Stomach (tissue), 8 donors: ENCODE measurements at regions not wholly inside any gene's neighbourhood (a gene's known extent, or its start where the extent isn't known, plus 50 kb on each side); places are given as distances from the start of the nearest gene placed in this dataset.

Experiments used
- DNase-seq, 2 donors: peaks; one replicate each; pipeline versions ENCODE4 v3.0.0 to v3.0.0-alpha.2; 2013 to 2019
- H3K27ac ChIP-seq, 5 donors: fragments of 200-600 bp in 4 of 5; sonication (generic) in 4 of 5; one replicate each; pipeline ENCODE4 v1.5.1; 2013 to 2019; ENCODE audit warnings: mild to moderate bottlenecking in 1 of 5, moderate library complexity in 1 of 5
- H3K27me3 ChIP-seq, 3 donors: fragments of 200-600 bp; sonication (generic); one replicate each; pipeline ENCODE4 v1.5.1; 2017 to 2019; ENCODE audit warnings: mixed run types in 1 of 3
- H3K36me3 ChIP-seq, 4 donors: fragments of 200-600 bp; sonication (generic); 1 replicate in 3 of 4; 2 replicates in 1 of 4; pipeline ENCODE4 v1.5.1; 2016 to 2019
- H3K4me1 ChIP-seq, 4 donors: fragments of 200-600 bp; sonication (generic); one replicate each; pipeline ENCODE4 v1.5.1; 2016 to 2019
- H3K4me3 ChIP-seq, 4 donors: fragments of 200-600 bp; sonication (generic) in 3 of 4; one replicate each; pipeline ENCODE4 v1.5.1; 2016 to 2019; ENCODE audit warnings: mild to moderate bottlenecking in 1 of 4
- H3K9me3 ChIP-seq, 4 donors: fragments of 200-600 bp; sonication (generic); one replicate each; pipeline ENCODE4 v1.5.1; 2016 to 2019
- EP300 ChIP-seq: sonication (generic); formaldehyde crosslinking; IDR thresholded peaks from one replicate; pipeline ENCODE4 v1.6.1; 2017; ENCODE audit warnings: antibody characterized with exemption
- POLR2A ChIP-seq, 4 donors: fragments of 450-650 bp; IDR thresholded peaks; one replicate each; pipeline ENCODE4 v1.6.1; 2016; ENCODE audit warnings: antibody characterized with exemption in 4 of 4, control low read depth in 2 of 4, mild to moderate bottlenecking in 1 of 4, moderate library complexity in 1 of 4
- POLR2AphosphoS5 ChIP-seq, 3 donors: sonication (generic); formaldehyde crosslinking; IDR thresholded peaks; one replicate each; pipeline ENCODE4 v1.6.1; 2016; ENCODE audit warnings: antibody characterized with exemption in 3 of 3
- WGBS, 5 donors: extraction: QIAGEN DNeasy Blood & Tissue Kit in 3 of 5; methylation state at CpG; one replicate each; pipeline versions ENCODE4 v1.1.5 to v1.1.7; 2013 to 2018; 5-methylcytosine and 5-hydroxymethylcytosine counted together
- intact Hi-C: fragments of 100-400 bp; cut with DNase I; formaldehyde crosslinking; loops from one replicate; pipeline ENCODE4 v1.15.1; 2023; ENCODE audit warnings: low total_unique reads
- TF ChIP-seq, protein P1 (sequence below), 7 experiments: fragments of 450-650 bp in 4 of 7; fragments of 200-600 bp in 3 of 7; sonication (generic) in 3 of 7; IDR thresholded peaks; one replicate each; pipeline ENCODE4 v1.5.1; 2016 to 2019; ENCODE audit warnings: antibody characterized with exemption in 7 of 7, control low read depth in 2 of 7, mild to moderate bottlenecking in 1 of 7
- donor health status: healthy with polysubstance abuse.
- donor health status: Bipolar disorder and iron deficiency.
- donor health status: healthy.

DNA sequence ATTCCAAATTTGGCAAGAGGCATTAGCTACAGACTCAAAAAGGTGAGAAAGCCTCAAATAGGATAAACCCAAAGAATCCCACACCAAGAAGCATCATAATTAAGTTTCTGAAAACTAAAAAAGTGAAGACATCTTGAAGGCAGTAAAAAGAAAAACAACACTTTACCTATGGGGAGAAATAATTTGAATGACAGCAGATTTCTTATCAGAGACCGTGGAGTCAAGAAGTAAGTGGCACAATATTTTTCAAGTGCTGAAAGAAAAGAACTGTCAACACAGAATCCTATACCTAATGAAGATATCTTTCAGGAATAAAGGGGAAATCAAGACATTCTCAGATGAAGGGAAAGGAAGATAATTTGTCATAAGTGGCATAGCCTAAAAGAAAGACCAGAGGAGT lies 193.3 kb upstream of the CHD6 start:
- no peak overlapping the region for H3K27ac ChIP-seq
- H3K4me3 ChIP-seq = no peak overlapping the region
- TF ChIP-seq EP300 (no peak), POLR2A (IDR thresholded peaks at IDR 0.05) (no peak), POLR2AphosphoS5 (IDR thresholded peaks at IDR 0.05) (no peak)
- TF ChIP-seq, protein P1, sequence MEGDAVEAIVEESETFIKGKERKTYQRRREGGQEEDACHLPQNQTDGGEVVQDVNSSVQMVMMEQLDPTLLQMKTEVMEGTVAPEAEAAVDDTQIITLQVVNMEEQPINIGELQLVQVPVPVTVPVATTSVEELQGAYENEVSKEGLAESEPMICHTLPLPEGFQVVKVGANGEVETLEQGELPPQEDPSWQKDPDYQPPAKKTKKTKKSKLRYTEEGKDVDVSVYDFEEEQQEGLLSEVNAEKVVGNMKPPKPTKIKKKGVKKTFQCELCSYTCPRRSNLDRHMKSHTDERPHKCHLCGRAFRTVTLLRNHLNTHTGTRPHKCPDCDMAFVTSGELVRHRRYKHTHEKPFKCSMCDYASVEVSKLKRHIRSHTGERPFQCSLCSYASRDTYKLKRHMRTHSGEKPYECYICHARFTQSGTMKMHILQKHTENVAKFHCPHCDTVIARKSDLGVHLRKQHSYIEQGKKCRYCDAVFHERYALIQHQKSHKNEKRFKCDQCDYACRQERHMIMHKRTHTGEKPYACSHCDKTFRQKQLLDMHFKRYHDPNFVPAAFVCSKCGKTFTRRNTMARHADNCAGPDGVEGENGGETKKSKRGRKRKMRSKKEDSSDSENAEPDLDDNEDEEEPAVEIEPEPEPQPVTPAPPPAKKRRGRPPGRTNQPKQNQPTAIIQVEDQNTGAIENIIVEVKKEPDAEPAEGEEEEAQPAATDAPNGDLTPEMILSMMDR (IDR thresholded peaks at IDR 0.05) = no peak
- no peaks in the 10 kb centered on the region for H3K4me1 ChIP-seq
- intact Hi-C loops = no loop called here
- H3K27me3 ChIP-seq = no peaks in the 10 kb centered on the region
- DNase-seq = no peak
- H3K36me3 ChIP-seq = no peaks in the 10 kb centered on the region
- H3K9me3 ChIP-seq = peaks cover 0 to 25% (median 13%) of the 10 kb centered on the region in 4 donors
- 45 to 67% (median 56%) methylated on average over 1 of the region's 1 CpG for WGBS, 5 donors

DNA sequence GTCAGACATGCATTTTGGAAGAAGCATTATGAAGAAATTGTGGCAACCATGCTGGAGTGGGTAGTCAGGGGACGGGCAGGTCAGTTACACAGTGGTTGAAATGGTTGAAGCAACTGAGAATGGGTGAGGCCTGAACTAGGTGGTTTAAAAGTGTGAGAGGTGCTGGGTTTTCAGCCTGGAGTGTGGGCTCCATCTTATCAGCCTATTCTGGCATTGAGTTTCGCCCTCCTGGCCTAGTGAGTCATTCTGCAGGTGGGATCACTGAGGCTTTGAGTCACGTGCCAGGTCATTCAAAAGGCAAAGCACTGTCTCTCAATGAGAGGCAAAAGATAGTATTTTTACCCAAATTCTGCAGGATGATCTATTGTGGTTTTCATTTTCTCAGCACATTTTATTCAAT lies 181.9 kb upstream of the CHD6 start:
- Histone ChIP-seq H3K9me3 (no peaks in the 10 kb centered on the region), H3K27me3 (no peaks in the 10 kb centered on the region), H3K36me3 (no peaks in the 10 kb centered on the region), H3K4me3 (no peak overlapping the region), H3K27ac (no peak overlapping the region), H3K4me1 (no peaks in the 10 kb centered on the region)
- WGBS, 5 donors = 60 to 71% (median 64%) methylated on average over 3 of the region's 3 CpGs
- TF ChIP-seq POLR2AphosphoS5 (IDR thresholded peaks at IDR 0.05) (no peak), EP300 (no peak), POLR2A (IDR thresholded peaks at IDR 0.05) (no peak)
- TF ChIP-seq, protein P1 (IDR thresholded peaks at IDR 0.05) = no peak
- DNase-seq = no peak
- intact Hi-C loops = no loop called here

DNA sequence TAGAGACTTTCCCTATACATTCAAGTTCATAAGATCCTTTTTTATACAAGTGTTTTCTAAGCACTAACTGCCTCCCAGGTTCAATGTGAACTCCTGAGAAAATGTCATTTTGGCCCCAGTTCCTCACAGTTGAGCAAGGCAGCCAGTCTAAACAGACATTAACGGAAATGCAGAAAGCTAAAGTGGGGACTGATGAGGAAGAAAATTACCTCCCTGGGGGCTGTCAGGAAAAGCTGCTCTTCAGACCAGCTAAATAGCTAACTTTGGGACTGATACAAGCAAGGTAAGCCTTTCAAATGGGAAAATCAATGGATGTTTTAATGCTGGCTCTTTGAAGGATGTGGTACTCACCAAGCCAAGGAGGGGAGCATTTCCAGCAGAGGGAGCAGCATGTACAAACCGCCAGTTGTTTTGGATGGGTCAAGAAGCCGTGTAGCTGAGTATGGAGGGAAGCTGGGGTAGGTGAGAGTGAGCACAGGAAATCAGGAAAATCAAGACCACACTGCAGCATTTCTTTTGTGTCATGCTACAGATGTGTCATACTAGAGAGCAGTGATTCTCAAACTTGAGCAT lies 180.8 kb upstream of the CHD6 start:
- no peaks in the 10 kb centered on the region for H3K9me3 ChIP-seq
- intact Hi-C loops = no loop called here
- no peak for TF ChIP-seq EP300
- TF ChIP-seq POLR2A (IDR thresholded peaks at IDR 0.05) = no peak
- no peak for TF ChIP-seq POLR2AphosphoS5 (IDR thresholded peaks at IDR 0.05)
- TF ChIP-seq, protein P1 (IDR thresholded peaks at IDR 0.05) = no peak
- H3K4me3 ChIP-seq = no peak overlapping the region
- DNase-seq = no peak
- H3K27ac ChIP-seq = no peak overlapping the region
- WGBS, 5 donors = 42 to 62% (median 53%) methylated on average over 3 of the region's 3 CpGs
- no peaks in the 10 kb centered on the region for H3K36me3 ChIP-seq
- H3K27me3 ChIP-seq = no peaks in the 10 kb centered on the region
- H3K4me1 ChIP-seq = no peaks in the 10 kb centered on the region

DNA sequence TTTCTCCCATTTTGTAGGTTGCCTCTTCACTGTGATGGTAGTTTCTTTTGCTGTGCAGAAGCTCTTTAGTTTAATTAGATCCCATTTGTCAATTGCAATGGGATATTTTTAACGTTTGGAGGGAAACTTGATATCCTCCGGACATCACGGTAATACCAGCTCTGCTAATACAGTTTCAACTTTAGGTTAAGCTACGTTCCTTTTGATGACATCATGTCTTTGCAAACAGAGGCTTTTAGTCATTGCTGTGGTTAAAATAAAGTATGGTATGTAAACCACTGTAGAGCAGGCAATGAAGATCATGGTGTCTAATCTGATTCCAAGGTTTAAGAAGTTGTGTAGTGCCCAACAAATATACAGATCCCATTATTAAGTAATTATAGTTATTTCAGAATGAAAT lies 168.0 kb upstream of the CHD6 start:
- WGBS, 5 donors = 54 to 64% (median 61%) methylated on average over 4 of the region's 4 CpGs
- no peak for TF ChIP-seq POLR2AphosphoS5 (IDR thresholded peaks at IDR 0.05)
- TF ChIP-seq EP300 = no peak
- TF ChIP-seq, protein P1 (IDR thresholded peaks at IDR 0.05) = no peak
- no peak for TF ChIP-seq POLR2A (IDR thresholded peaks at IDR 0.05)

More for the DNA sequence above, 168.0 kb upstream of the CHD6 start:
- intact Hi-C loops = no loop called here
- DNase-seq = no peak
- Histone ChIP-seq H3K4me1 (no peaks in the 10 kb centered on the region), H3K27ac (no peak overlapping the region), H3K27me3 (peaks cover 0 to 12% (median 0%) of the 10 kb centered on the region in 3 donors), H3K9me3 (no peaks in the 10 kb centered on the region), H3K4me3 (no peak overlapping the region), H3K36me3 (no peaks in the 10 kb centered on the region)
